AG09319 (cell line): ENCODE measurements at regions not wholly inside any gene's neighbourhood (a gene's known extent, or its start where the extent isn't known, plus 50 kb on each side); places are given as distances from the start of the nearest gene placed in this dataset.

Experiments
- DNase-seq: peaks from one replicate; pipeline ENCODE4 v3.0.0-alpha.2; 2010; ENCODE audit warnings: low read depth; ENCODE audit errors: extremely low read depth
- CTCF ChIP-seq: IDR thresholded peaks from 2 replicates; pipeline ENCODE4 v1.5.1; 2011; ENCODE audit warnings: low read depth, mild to moderate bottlenecking, inconsistent platforms, low read length, moderate library complexity

- no peak for TF ChIP-seq CTCF
- no peak for DNase-seq
Observed at GRCh38 chr18:24756385-24756784, 295.9 kb downstream of the HRH4 start.

- TF ChIP-seq CTCF, result no peak
- DNase-seq, result no peak
Observed at GRCh38 chr18:24757134-24757533, 296.7 kb downstream of the HRH4 start.

- TF ChIP-seq CTCF, result no peak
- DNase-seq, result no peak
Observed at GRCh38 chr18:24761765-24762164, 301.3 kb downstream of the HRH4 start.

GRCh38 chr18:24762511-24762910 is 302.1 kb downstream of the HRH4 start:
- TF ChIP-seq CTCF, result no peak
- no peak for DNase-seq

GRCh38 chr18:24763765-24764513 is 303.5 kb downstream of the HRH4 start:
- peak; percentile 81 for DNase-seq
- TF ChIP-seq CTCF, result no peak

- DNase-seq, result no peak
- no peak for TF ChIP-seq CTCF
Observed at GRCh38 chr18:24764766-24765165, 304.3 kb downstream of the HRH4 start.

GRCh38 chr18:24766376-24766775 is 305.9 kb downstream of the HRH4 start:
- DNase-seq, result peak; percentile 85

More at GRCh38 chr18:24766376-24766775, 305.9 kb downstream of the HRH4 start:
- no peak for TF ChIP-seq CTCF
